22Rv1 (cell line): ENCODE measurements at regions not wholly inside any gene's neighbourhood (a gene's known extent, or its start where the extent isn't known, plus 50 kb on each side); places are given as distances from the start of the nearest gene placed in this dataset.

Experiments
- H3K27ac ChIP-seq: fragments of 450-650 bp; 2 replicates; pipeline ENCODE4 v1.5.1; 2017
- CTCF ChIP-seq: fragments of 450-650 bp; IDR thresholded peaks from 2 replicates; pipeline ENCODE4 v1.5.1; 2017; ENCODE audit warnings: mild to moderate bottlenecking
- ZFX ChIP-seq: fragments of 450-650 bp; IDR thresholded peaks from 2 replicates; pipeline ENCODE4 v1.6.1; 2017; ENCODE audit warnings: antibody characterized with exemption, borderline replicate concordance

- no peak overlapping the region for H3K27ac ChIP-seq
- TF ChIP-seq ZFX (no peak), CTCF (no peak)
Observed at GRCh38 chr11:127383026-127383425, 382.5 kb upstream of the KIRREL3 start.

GRCh38 chr11:127381247-127381646 is 380.7 kb upstream of the KIRREL3 start:
- TF ChIP-seq ZFX (no peak), CTCF (no peak)
- H3K27ac ChIP-seq: no peak overlapping the region

GRCh38 chr11:127379686-127380085 is 379.1 kb upstream of the KIRREL3 start:
- TF ChIP-seq CTCF (no peak), ZFX (no peak)
- H3K27ac ChIP-seq: no peak overlapping the region

GRCh38 chr11:127376301-127376700 is 375.7 kb upstream of the KIRREL3 start:
- no peak overlapping the region for H3K27ac ChIP-seq
- TF ChIP-seq ZFX (no peak), CTCF (no peak)

GRCh38 chr11:127369356-127369755 is 368.8 kb upstream of the KIRREL3 start:
- H3K27ac ChIP-seq: no peak overlapping the region
- TF ChIP-seq CTCF: no peak
- TF ChIP-seq ZFX: no peak

GRCh38 chr11:127362754-127363308 is 362.3 kb upstream of the KIRREL3 start:
- no peak overlapping the region for H3K27ac ChIP-seq
- TF ChIP-seq CTCF (no peak), ZFX (no peak)

GRCh38 chr11:127358160-127358559 is 357.6 kb upstream of the KIRREL3 start:
- TF ChIP-seq CTCF: no peak
- TF ChIP-seq ZFX: no peak
- no peak overlapping the region for H3K27ac ChIP-seq
